GM23338 (cell line): ENCODE measurements at regions not wholly inside any gene's neighbourhood (a gene's known extent, or its start where the extent isn't known, plus 50 kb on each side); places are given as distances from the start of the nearest gene placed in this dataset.

Experiments
- ATAC-seq: fragments of 200-7000 bp; cut with Tn5 transposase; 3 replicates; pipeline ENCODE4 v1.9.1; 2020
- DNase-seq: peaks from one replicate; pipeline ENCODE4 v3.0.0-alpha.2; 2015; ENCODE audit warnings: low spot score
- H2AFZ ChIP-seq: fragments of 200-600 bp; sonication (generic); 2 replicates; pipeline ENCODE4 v1.8.0; 2016; ENCODE audit warnings: antibody characterized with exemption, mild to moderate bottlenecking, moderate library complexity
- H3F3A ChIP-seq: fragments of 200-600 bp; sonication (generic); replicated peaks from 2 replicates; pipeline ENCODE4 v1.8.0; 2017; ENCODE audit warnings: antibody characterized with exemption, mixed run types, low read depth
- H3K27ac ChIP-seq: fragments of 200-600 bp; sonication (generic); 2 replicates; pipeline ENCODE4 v1.6.1; 2016; ENCODE audit warnings: low read depth
- H3K27me3 ChIP-seq: fragments of 200-600 bp; sonication (generic); 2 replicates; pipeline ENCODE4 v1.8.0; 2016; ENCODE audit warnings: mild to moderate bottlenecking, mixed run types, moderate library complexity; ENCODE audit not compliant: insufficient read depth
- H3K36me3 ChIP-seq: fragments of 200-600 bp; sonication (generic); 2 replicates; pipeline ENCODE4 v1.8.0; 2016; ENCODE audit warnings: mild to moderate bottlenecking; ENCODE audit not compliant: insufficient read depth
- H3K4me1 ChIP-seq: fragments of 200-600 bp; sonication (generic); 2 replicates; pipeline ENCODE4 v1.8.0; 2016; ENCODE audit warnings: mild to moderate bottlenecking, moderate library complexity; ENCODE audit not compliant: insufficient read depth
- H3K4me2 ChIP-seq: fragments of 200-600 bp; sonication (generic); 2 replicates; pipeline ENCODE4 v1.7.1; 2017; ENCODE audit warnings: mixed run types
- H3K4me3 ChIP-seq: fragments of 200-600 bp; sonication (generic); 2 replicates; pipeline ENCODE4 v1.6.1; 2016; ENCODE audit warnings: mixed run types
- H3K79me2 ChIP-seq: fragments of 200-600 bp; sonication (generic); replicated peaks from 2 replicates; pipeline ENCODE4 v1.8.0; 2017; ENCODE audit warnings: mild to moderate bottlenecking; ENCODE audit not compliant: insufficient read depth
- H3K9me2 ChIP-seq: fragments of 200-600 bp; sonication (generic); 2 replicates; pipeline ENCODE4 v1.8.0; 2017; ENCODE audit not compliant: insufficient read depth
- H4K20me1 ChIP-seq: fragments of 200-600 bp; sonication (generic); replicated peaks from 2 replicates; pipeline ENCODE4 v1.8.0; 2017; ENCODE audit warnings: mild to moderate bottlenecking; ENCODE audit not compliant: insufficient read depth
- H3K27ac Mint-ChIP-seq: 2 replicates; pipeline ENCODE4 v1.8.0; 2020; ENCODE audit warnings: inconsistent platforms, mild to moderate bottlenecking, moderate library complexity, mixed read lengths
- H3K27me3 Mint-ChIP-seq: 3 replicates; pipeline ENCODE4 v1.8.0; 2022; ENCODE audit warnings: low read depth, mild to moderate bottlenecking, moderate library complexity, mixed read lengths, inconsistent platforms; ENCODE audit not compliant: insufficient read depth, poor library complexity
- H3K36me3 Mint-ChIP-seq: 3 replicates; pipeline ENCODE4 v1.8.0; 2021; ENCODE audit warnings: low read depth, mild to moderate bottlenecking, inconsistent platforms, moderate library complexity, mixed read lengths
- H3K4me1 Mint-ChIP-seq: 3 replicates; pipeline ENCODE4 v1.8.0; 2020; ENCODE audit warnings: mild to moderate bottlenecking, inconsistent platforms, mixed read lengths
- H3K4me3 Mint-ChIP-seq: 3 replicates; pipeline ENCODE4 v1.8.0; 2021; ENCODE audit warnings: moderate library complexity, mild to moderate bottlenecking, inconsistent platforms, mixed read lengths
- H3K9me3 Mint-ChIP-seq: 3 replicates; pipeline ENCODE4 v1.8.0; 2020; ENCODE audit warnings: moderate library complexity, mild to moderate bottlenecking, inconsistent platforms, mixed read lengths
- CREB1 ChIP-seq: fragments of 250-450 bp; sonication (Bioruptor Pico); IDR thresholded peaks from 2 replicates; pipeline ENCODE4 v1.5.0; 2020; ENCODE audit warnings: low read depth, mild to moderate bottlenecking, moderate library complexity
- CTCF ChIP-seq, 2 experiments: fragments of 200-600 bp in 1 of 2; sonication (generic) in 1 of 2; conservative IDR thresholded peaks; 2 replicates each; pipeline versions ENCODE4 v1.5.1 to v1.6.1; 2016 to 2017; ENCODE audit warnings: antibody characterized with exemption in 2 of 2, low read depth in 2 of 2, mild to moderate bottlenecking in 2 of 2, moderate library complexity in 1 of 2
- ETS1 ChIP-seq: IDR thresholded peaks from 2 replicates; pipeline ENCODE4 v1.6.1; 2016; ENCODE audit warnings: antibody characterized with exemption
- EZH2 ChIP-seq: fragments of 200-600 bp; sonication (generic); IDR thresholded peaks from one replicate; pipeline ENCODE4 v1.8.0; 2017; ENCODE audit warnings: antibody characterized with exemption, mild to moderate bottlenecking, low read depth; ENCODE audit not compliant: unreplicated experiment
- EZH2phosphoT487 ChIP-seq: fragments of 200-600 bp; sonication (generic); IDR thresholded peaks from one replicate; pipeline ENCODE4 v1.8.1; 2018; ENCODE audit warnings: antibody characterized with exemption; ENCODE audit not compliant: unreplicated experiment
- JUNB ChIP-seq: IDR thresholded peaks from one replicate; pipeline ENCODE4 v1.6.1; 2016; ENCODE audit warnings: antibody characterized with exemption; ENCODE audit not compliant: unreplicated experiment
- NANOG ChIP-seq: IDR thresholded peaks from 2 replicates; pipeline ENCODE4 v1.6.1; 2016; ENCODE audit warnings: antibody characterized with exemption, borderline replicate concordance
- POLR2AphosphoS5 ChIP-seq: IDR thresholded peaks from 2 replicates; pipeline ENCODE4 v1.6.1; 2016; ENCODE audit warnings: antibody characterized with exemption, low read depth
- REST ChIP-seq: IDR thresholded peaks from one replicate; pipeline ENCODE4 v1.6.1; 2018; ENCODE audit warnings: antibody characterized with exemption; ENCODE audit not compliant: unreplicated experiment
- STAT1 ChIP-seq: IDR thresholded peaks from one replicate; pipeline ENCODE4 v1.6.1; 2016; ENCODE audit warnings: antibody characterized with exemption; ENCODE audit not compliant: unreplicated experiment
- ZNF114 ChIP-seq: fragments of 250-450 bp; sonication (Bioruptor Pico); IDR thresholded peaks from 2 replicates; pipeline ENCODE4 v1.5.0; 2020; ENCODE audit warnings: mild to moderate bottlenecking, moderate library complexity
- ZNF331 ChIP-seq: fragments of 250-450 bp; sonication (Bioruptor Pico); IDR thresholded peaks from 2 replicates; pipeline ENCODE4 v1.5.0; 2020; ENCODE audit warnings: low read depth, mild to moderate bottlenecking, moderate library complexity
- ZNF462 ChIP-seq: fragments of 250-450 bp; sonication (Bioruptor Pico); IDR thresholded peaks from 2 replicates; pipeline ENCODE4 v1.5.0; 2020; ENCODE audit warnings: mild to moderate bottlenecking, moderate library complexity

GRCh38 chr2:9089831-9090230 lies 86.3 kb upstream of the MBOAT2 start:
- Mint-ChIP-seq H3K27ac (no peak overlapping the region), H3K36me3 (no peaks in the 10 kb centered on the region), H3K27me3 (no peaks in the 10 kb centered on the region), H3K4me1 (peaks cover 8% of the 10 kb centered on the region), H3K9me3 (no peaks in the 10 kb centered on the region), H3K4me3 (no peak overlapping the region)
- Histone ChIP-seq H3K79me2 (no peaks in the 10 kb centered on the region), H3K27ac (no peak overlapping the region), H3F3A (no peaks in the 10 kb centered on the region), H3K4me3 (no peak overlapping the region), H3K4me1 (no peaks in the 10 kb centered on the region), H3K9me2 (no peaks in the 10 kb centered on the region), H3K27me3 (no peaks in the 10 kb centered on the region), H3K4me2 (no peak overlapping the region), H3K36me3 (no peaks in the 10 kb centered on the region), H4K20me1 (no peaks in the 10 kb centered on the region), H2AFZ (no peak overlapping the region)
- DNase-seq (no peak), ATAC-seq (no peak)
- no peak for TF ChIP-seq ZNF331
- TF ChIP-seq STAT1 = no peak
- no peak for TF ChIP-seq CREB1 (CRISPR knock-in tag)
- TF ChIP-seq EZH2 = no peak
- no peak for TF ChIP-seq ETS1
- TF ChIP-seq EZH2phosphoT487 = no peak
- no peak for TF ChIP-seq NANOG
- TF ChIP-seq POLR2AphosphoS5 = no peak
- no peak for TF ChIP-seq REST
- no peak for TF ChIP-seq ZNF114
- TF ChIP-seq JUNB = no peak
- no peak for TF ChIP-seq ZNF462 (CRISPR knock-in tag)
- no peak for TF ChIP-seq CTCF (conservative IDR thresholded peaks at IDR 0.05; ENCODE audit: low read depth in 2 of 2)
